GM23338 (cell line): ENCODE measurements at regions not wholly inside any gene's neighbourhood (a gene's known extent, or its start where the extent isn't known, plus 50 kb on each side); places are given as distances from the start of the nearest gene placed in this dataset.

Experiments used
- CREB1 ChIP-seq: fragments of 250-450 bp; sonication (Bioruptor Pico); IDR thresholded peaks from 2 replicates; pipeline ENCODE4 v1.5.0; 2020; ENCODE audit warnings: low read depth, mild to moderate bottlenecking, moderate library complexity
- CTCF ChIP-seq, 2 experiments: fragments of 200-600 bp in 1 of 2; sonication (generic) in 1 of 2; conservative IDR thresholded peaks; 2 replicates each; pipeline versions ENCODE4 v1.5.1 to v1.6.1; 2016 to 2017; ENCODE audit warnings: antibody characterized with exemption in 2 of 2, low read depth in 2 of 2, mild to moderate bottlenecking in 2 of 2, moderate library complexity in 1 of 2
- EZH2 ChIP-seq: fragments of 200-600 bp; sonication (generic); IDR thresholded peaks from one replicate; pipeline ENCODE4 v1.8.0; 2017; ENCODE audit warnings: antibody characterized with exemption, mild to moderate bottlenecking, low read depth; ENCODE audit not compliant: unreplicated experiment
- EZH2phosphoT487 ChIP-seq: fragments of 200-600 bp; sonication (generic); IDR thresholded peaks from one replicate; pipeline ENCODE4 v1.8.1; 2018; ENCODE audit warnings: antibody characterized with exemption; ENCODE audit not compliant: unreplicated experiment
- JUNB ChIP-seq: IDR thresholded peaks from one replicate; pipeline ENCODE4 v1.6.1; 2016; ENCODE audit warnings: antibody characterized with exemption; ENCODE audit not compliant: unreplicated experiment
- NANOG ChIP-seq: IDR thresholded peaks from 2 replicates; pipeline ENCODE4 v1.6.1; 2016; ENCODE audit warnings: antibody characterized with exemption, borderline replicate concordance
- POLR2AphosphoS5 ChIP-seq: IDR thresholded peaks from 2 replicates; pipeline ENCODE4 v1.6.1; 2016; ENCODE audit warnings: antibody characterized with exemption, low read depth
- REST ChIP-seq: IDR thresholded peaks from one replicate; pipeline ENCODE4 v1.6.1; 2018; ENCODE audit warnings: antibody characterized with exemption; ENCODE audit not compliant: unreplicated experiment
- STAT1 ChIP-seq: IDR thresholded peaks from one replicate; pipeline ENCODE4 v1.6.1; 2016; ENCODE audit warnings: antibody characterized with exemption; ENCODE audit not compliant: unreplicated experiment
- ZNF331 ChIP-seq: fragments of 250-450 bp; sonication (Bioruptor Pico); IDR thresholded peaks from 2 replicates; pipeline ENCODE4 v1.5.0; 2020; ENCODE audit warnings: low read depth, mild to moderate bottlenecking, moderate library complexity

GRCh38 chr6:167497428-167498056, 172.7 kb downstream of the TTLL2 start:
- TF ChIP-seq CTCF (conservative IDR thresholded peaks at IDR 0.05; ENCODE audit: low read depth in 2 of 2): no peak
- no peak for TF ChIP-seq JUNB
- TF ChIP-seq POLR2AphosphoS5: no peak
- no peak for TF ChIP-seq REST
- TF ChIP-seq CREB1 (CRISPR knock-in tag): no peak
- no peak for TF ChIP-seq EZH2phosphoT487
- no peak for TF ChIP-seq EZH2
- TF ChIP-seq ZNF331 (CRISPR knock-in tag): no peak
- TF ChIP-seq STAT1: no peak
- no peak for TF ChIP-seq NANOG
